Dermis microvascular lymphatic vessel endothelial cell (primary cell): ENCODE measurements at regions not wholly inside any gene's neighbourhood (a gene's known extent, or its start where the extent isn't known, plus 50 kb on each side); places are given as distances from the start of the nearest gene placed in this dataset.
"Not testable (repeated sequence)": the region's sequence is repeated elsewhere in the genome, so short reads cannot be mapped to it uniquely, and the experiment has no call there.

ENCODE experiments used
- DNase-seq, 2 donors: peaks; one replicate each; pipeline versions ENCODE4 v3.0.0 to v3.0.0-alpha.2; 2010; ENCODE audit warnings: low read depth in 2 of 2

- DNase-seq = no peak
Observed at GRCh38 chr6:112504621-112505020, 157.5 kb downstream of the RFPL4B start.

GRCh38 chr6:112511441-112511840 is 164.3 kb downstream of the RFPL4B start:
- DNase-seq = no peak

- DNase-seq = no peak
Observed at GRCh38 chr6:112513175-112513574, 166.0 kb downstream of the RFPL4B start.

- no peak for DNase-seq
Observed at GRCh38 chr6:112522587-112522986, 175.5 kb downstream of the RFPL4B start.

- no peak for DNase-seq
Observed at GRCh38 chr6:112524071-112524470, 176.9 kb downstream of the RFPL4B start.

- no peak for DNase-seq
Observed at GRCh38 chr6:112525749-112526148, 178.6 kb downstream of the RFPL4B start.

- DNase-seq = no peak
Observed at GRCh38 chr6:112526594-112526993, 179.5 kb downstream of the RFPL4B start.

GRCh38 chr6:112528306-112528705 is 181.2 kb downstream of the RFPL4B start:
- DNase-seq = not testable (repeated sequence)

GRCh38 chr6:112535816-112536215 is 188.7 kb downstream of the RFPL4B start:
- DNase-seq = no peak

GRCh38 chr6:112539355-112539754 is 192.2 kb downstream of the RFPL4B start:
- DNase-seq = no peak

GRCh38 chr6:112541847-112542246 is 194.7 kb downstream of the RFPL4B start:
- DNase-seq = peak in 1 of 2 donors; percentile 29

GRCh38 chr6:112547321-112548085 is 200.4 kb downstream of the RFPL4B start:
- DNase-seq = not testable (repeated sequence)

GRCh38 chr6:112549749-112550148 is 202.6 kb downstream of the RFPL4B start:
- DNase-seq = no peak

GRCh38 chr6:112557435-112557834 is 210.3 kb downstream of the RFPL4B start:
- DNase-seq = no peak

GRCh38 chr6:112557961-112558360 is 210.8 kb downstream of the RFPL4B start:
- DNase-seq = no peak

GRCh38 chr6:112560651-112561050 is 213.5 kb downstream of the RFPL4B start:
- DNase-seq = peak in 1 of 2 donors; percentile 17

- no peak for DNase-seq
Observed at GRCh38 chr6:112562301-112563231, 215.4 kb downstream of the RFPL4B start.

GRCh38 chr6:112563368-112563767 is 216.2 kb downstream of the RFPL4B start:
- DNase-seq = no peak

GRCh38 chr6:112568066-112568465 is 220.9 kb downstream of the RFPL4B start:
- no peak for DNase-seq

- DNase-seq = no peak
Observed at GRCh38 chr6:112571488-112572270, 224.5 kb downstream of the RFPL4B start.

- DNase-seq = no peak
Observed at GRCh38 chr6:112574190-112574589, 227.1 kb downstream of the RFPL4B start.
